Activated T-helper 2 cell treated with anti-CD3 and anti-CD28 coated beads, Interferon-gamma antibody, Interleukin-2, Interleukin-4, amounts not matched to agents 10 μg/mL and 5 μg/mL and 100 μg/mL, durations not matched to agents 14 hours and 24 hours and 36 hours (primary cell): ENCODE measurements at regions not wholly inside any gene's neighbourhood (a gene's known extent, or its start where the extent isn't known, plus 50 kb on each side); places are given as distances from the start of the nearest gene placed in this dataset.

Experiments
- DNase-seq: peaks from one replicate; pipeline ENCODE4 v3.0.0; 2021; ENCODE audit warnings: low spot score
- H3K27ac Mint-ChIP-seq: one replicate; pipeline ENCODE4 v1.8.0; 2021; ENCODE audit warnings: mixed read lengths
- H3K27me3 Mint-ChIP-seq: one replicate; pipeline ENCODE4 v1.8.0; 2021; ENCODE audit warnings: low read depth, mixed read lengths
- H3K36me3 Mint-ChIP-seq: one replicate; pipeline ENCODE4 v1.8.0; 2021; ENCODE audit warnings: low read depth, mixed read lengths
- H3K4me1 Mint-ChIP-seq: one replicate; pipeline ENCODE4 v1.8.0; 2021; ENCODE audit warnings: low read depth, mixed read lengths
- H3K4me3 Mint-ChIP-seq: one replicate; pipeline ENCODE4 v1.8.0; 2021; ENCODE audit warnings: low read depth, mild to moderate bottlenecking, moderate library complexity, mixed read lengths
- H3K9me3 Mint-ChIP-seq: one replicate; pipeline ENCODE4 v1.8.0; 2021; ENCODE audit warnings: mixed read lengths
- intact Hi-C: fragments of 100-400 bp; cut with micrococcal nuclease; formaldehyde crosslinking; loops from one replicate; pipeline ENCODE4 v1.15.1; 2023

- intact Hi-C loops, result no loop called here
- Mint-ChIP-seq H3K27ac (no peak overlapping the region), H3K27me3 (peaks cover 2% of the 10 kb centered on the region), H3K4me1 (no peaks in the 10 kb centered on the region), H3K4me3 (no peak overlapping the region), H3K9me3 (no peaks in the 10 kb centered on the region), H3K36me3 (no peaks in the 10 kb centered on the region)
- DNase-seq, result no peak
Measured at GRCh38 chr18:2395427-2396161, 175.7 kb downstream of the METTL4 start.

DNA sequence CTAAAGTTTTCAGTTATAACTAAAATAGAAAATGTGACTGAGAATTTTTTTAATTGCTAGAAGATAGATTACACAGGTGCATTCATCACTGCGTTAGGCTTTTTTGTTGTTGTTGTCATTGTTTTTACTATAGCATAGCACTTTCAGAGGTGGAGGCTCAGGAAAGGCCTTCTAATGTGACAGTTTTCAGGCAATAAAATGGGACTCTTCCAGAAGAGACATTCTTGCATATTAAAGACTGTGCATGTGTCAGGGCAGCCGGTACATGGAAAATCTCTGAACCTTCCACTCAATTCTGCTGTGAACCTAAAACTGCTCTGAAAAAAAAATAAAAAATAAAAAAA, 175.2 kb downstream of the METTL4 start:
- intact Hi-C loops, result no loop called here
- H3K9me3 Mint-ChIP-seq, result no peaks in the 10 kb centered on the region
- peaks cover 2% of the 10 kb centered on the region for H3K27me3 Mint-ChIP-seq
- no peak overlapping the region for H3K4me3 Mint-ChIP-seq
- no peak overlapping the region for H3K27ac Mint-ChIP-seq
- no peaks in the 10 kb centered on the region for H3K4me1 Mint-ChIP-seq
- H3K36me3 Mint-ChIP-seq, result no peaks in the 10 kb centered on the region
- DNase-seq, result no peak

DNA sequence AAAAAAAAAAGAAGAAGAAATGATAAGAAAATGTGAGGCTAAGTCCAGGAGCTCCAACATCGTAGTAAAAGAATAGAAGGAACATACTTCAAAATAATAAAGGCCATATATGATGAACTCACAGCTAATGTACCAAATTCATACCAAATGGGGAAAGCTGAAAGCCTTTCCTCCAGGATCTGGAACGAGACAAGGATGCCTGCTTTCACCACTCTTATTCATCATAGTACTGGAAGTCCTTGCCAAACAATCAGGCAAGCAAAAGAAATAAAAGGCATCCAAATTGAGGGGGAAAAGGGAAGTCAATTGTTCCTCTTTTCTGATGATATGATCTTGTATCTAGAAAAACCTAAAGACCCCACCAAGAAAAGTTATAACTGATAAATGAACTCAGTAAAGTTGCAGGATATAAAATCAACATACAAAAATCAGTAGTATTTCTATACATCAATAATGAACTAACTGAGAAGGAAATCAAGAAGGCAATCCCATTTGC, 170.6 kb downstream of the METTL4 start:
- H3K36me3 Mint-ChIP-seq, result no peaks in the 10 kb centered on the region
- no peaks in the 10 kb centered on the region for H3K9me3 Mint-ChIP-seq
- peaks cover 2% of the 10 kb centered on the region for H3K27me3 Mint-ChIP-seq
- intact Hi-C loops, result no loop called here
- no peak for DNase-seq
- H3K4me3 Mint-ChIP-seq, result no peak overlapping the region
- no peak overlapping the region for H3K27ac Mint-ChIP-seq
- no peaks in the 10 kb centered on the region for H3K4me1 Mint-ChIP-seq

GRCh38 chr18:2402084-2402483, 169.2 kb downstream of the METTL4 start:
- Mint-ChIP-seq H3K4me1 (no peaks in the 10 kb centered on the region), H3K4me3 (no peak overlapping the region), H3K9me3 (no peaks in the 10 kb centered on the region), H3K27ac (no peak overlapping the region), H3K27me3 (no peaks in the 10 kb centered on the region), H3K36me3 (no peaks in the 10 kb centered on the region)
- DNase-seq, result no peak
- intact Hi-C loops, result no loop called here

GRCh38 chr18:2406544-2406943, 164.8 kb downstream of the METTL4 start:
- Mint-ChIP-seq H3K36me3 (no peaks in the 10 kb centered on the region), H3K4me1 (peaks cover 5% of the 10 kb centered on the region), H3K27me3 (no peaks in the 10 kb centered on the region), H3K27ac (no peak overlapping the region), H3K4me3 (no peak overlapping the region), H3K9me3 (no peaks in the 10 kb centered on the region)
- no peak for DNase-seq
- intact Hi-C loops, result no loop called here

DNA sequence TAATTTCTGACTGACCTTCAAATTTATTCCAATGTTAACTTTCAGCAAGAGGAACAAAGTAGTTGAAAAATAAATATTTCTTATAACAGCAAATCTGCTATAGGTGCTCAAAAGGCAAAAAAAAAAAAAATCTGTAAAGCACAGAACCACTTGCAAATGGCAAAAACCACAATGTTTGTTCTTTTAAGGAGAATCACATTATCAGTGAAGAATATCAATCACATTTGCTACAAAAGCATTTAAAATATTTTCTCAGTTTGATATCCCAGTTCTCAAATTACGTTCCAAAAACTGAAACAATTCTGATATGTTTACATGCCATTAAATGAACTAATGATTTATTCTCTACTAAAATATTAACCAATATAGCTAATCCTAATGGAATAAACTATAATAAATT, 163.3 kb downstream of the METTL4 start:
- H3K4me3 Mint-ChIP-seq, result no peak overlapping the region
- H3K27ac Mint-ChIP-seq, result no peak overlapping the region
- intact Hi-C loops, result no loop called here
- DNase-seq, result no peak
- no peaks in the 10 kb centered on the region for H3K36me3 Mint-ChIP-seq
- H3K4me1 Mint-ChIP-seq, result peaks cover 5% of the 10 kb centered on the region
- no peaks in the 10 kb centered on the region for H3K27me3 Mint-ChIP-seq
- no peaks in the 10 kb centered on the region for H3K9me3 Mint-ChIP-seq

- H3K27ac Mint-ChIP-seq, result no peak overlapping the region
- DNase-seq, result no peak
- H3K27me3 Mint-ChIP-seq, result no peaks in the 10 kb centered on the region
- H3K36me3 Mint-ChIP-seq, result no peaks in the 10 kb centered on the region
- intact Hi-C loops, result no loop called here
- no peak overlapping the region for H3K4me3 Mint-ChIP-seq
- H3K9me3 Mint-ChIP-seq, result no peaks in the 10 kb centered on the region
- H3K4me1 Mint-ChIP-seq, result peaks cover 5% of the 10 kb centered on the region
Measured at GRCh38 chr18:2409906-2410305, 161.4 kb downstream of the METTL4 start.

DNA sequence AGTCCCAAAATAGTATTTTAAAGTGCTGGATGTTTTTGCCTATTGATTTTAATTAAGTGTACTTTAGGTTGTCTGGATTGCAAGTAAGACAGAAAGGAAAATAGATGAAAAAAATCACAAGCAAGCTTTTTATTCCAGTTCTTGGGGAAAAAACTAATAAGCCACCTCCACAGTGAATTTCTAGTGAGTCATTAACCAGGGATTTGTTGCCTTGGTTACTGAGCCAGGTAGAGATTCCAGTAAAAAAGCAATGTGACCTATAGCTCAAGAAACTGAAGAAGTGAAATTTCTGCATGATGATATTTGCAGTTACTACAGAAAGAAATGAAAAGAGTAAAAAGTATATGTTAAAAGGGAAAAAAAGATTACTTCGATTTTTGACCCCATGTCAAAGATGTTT, 160.6 kb downstream of the METTL4 start:
- no peaks in the 10 kb centered on the region for H3K27me3 Mint-ChIP-seq
- no peaks in the 10 kb centered on the region for H3K9me3 Mint-ChIP-seq
- no peak overlapping the region for H3K27ac Mint-ChIP-seq
- no peak for DNase-seq
- H3K36me3 Mint-ChIP-seq, result no peaks in the 10 kb centered on the region
- intact Hi-C loops, result no loop called here
- H3K4me1 Mint-ChIP-seq, result peaks cover 5% of the 10 kb centered on the region
- H3K4me3 Mint-ChIP-seq, result no peak overlapping the region

DNA sequence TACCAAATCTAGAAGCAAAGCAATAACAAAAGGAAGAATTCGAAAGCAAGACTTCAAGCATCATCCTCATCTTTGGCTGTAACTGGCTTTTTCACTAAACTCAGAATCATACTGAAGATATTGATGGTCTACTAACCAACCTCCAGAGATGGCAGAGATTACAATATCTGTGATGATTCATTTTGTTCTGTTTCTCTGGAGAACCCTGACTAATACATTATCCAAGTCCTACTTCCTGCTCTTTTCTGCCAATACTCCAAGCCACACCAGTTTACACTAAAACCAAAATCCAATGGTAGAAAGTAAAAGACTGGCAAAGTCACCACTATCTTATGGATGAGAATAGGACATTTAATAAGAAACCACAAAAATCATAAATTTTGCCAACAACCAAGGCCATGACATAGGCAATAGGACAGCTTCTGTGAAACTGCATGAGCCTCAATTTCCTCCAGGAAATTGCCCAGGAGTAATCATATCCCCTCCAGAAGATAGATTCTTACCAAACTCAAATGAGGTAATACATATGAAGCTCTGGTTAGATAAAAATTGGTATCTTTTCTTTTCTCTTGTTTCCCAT, 159.8 kb downstream of the METTL4 start:
- DNase-seq, result no peak
- intact Hi-C loops, result no loop called here
- Mint-ChIP-seq H3K4me1 (peaks cover 5% of the 10 kb centered on the region), H3K27ac (no peak overlapping the region), H3K27me3 (no peaks in the 10 kb centered on the region), H3K9me3 (no peaks in the 10 kb centered on the region), H3K36me3 (no peaks in the 10 kb centered on the region), H3K4me3 (no peak overlapping the region)

GRCh38 chr18:2412281-2412680, 159.0 kb downstream of the METTL4 start:
- Mint-ChIP-seq H3K27me3 (no peaks in the 10 kb centered on the region), H3K27ac (no peak overlapping the region), H3K4me1 (peaks cover 5% of the 10 kb centered on the region), H3K9me3 (no peaks in the 10 kb centered on the region), H3K4me3 (no peak overlapping the region), H3K36me3 (no peaks in the 10 kb centered on the region)
- no peak for DNase-seq
- intact Hi-C loops, result no loop called here

- intact Hi-C loops, result no loop called here
Measured at GRCh38 chr18:2412996-2413751, 158.1 kb downstream of the METTL4 start.

GRCh38 chr18:2414235-2414634, 157.1 kb downstream of the METTL4 start:
- DNase-seq, result no peak
- intact Hi-C loops, result no loop called here
- Mint-ChIP-seq H3K9me3 (no peaks in the 10 kb centered on the region), H3K27me3 (no peaks in the 10 kb centered on the region), H3K4me3 (no peak overlapping the region), H3K36me3 (no peaks in the 10 kb centered on the region), H3K27ac (no peak overlapping the region), H3K4me1 (peaks cover 5% of the 10 kb centered on the region)

More at GRCh38 chr18:2412996-2413751, 158.1 kb downstream of the METTL4 start:
- Mint-ChIP-seq H3K27me3 (no peaks in the 10 kb centered on the region), H3K36me3 (no peaks in the 10 kb centered on the region), H3K4me1 (peaks cover 5% of the 10 kb centered on the region), H3K9me3 (no peaks in the 10 kb centered on the region), H3K4me3 (no peak overlapping the region), H3K27ac (no peak overlapping the region)
- no peak for DNase-seq

DNA sequence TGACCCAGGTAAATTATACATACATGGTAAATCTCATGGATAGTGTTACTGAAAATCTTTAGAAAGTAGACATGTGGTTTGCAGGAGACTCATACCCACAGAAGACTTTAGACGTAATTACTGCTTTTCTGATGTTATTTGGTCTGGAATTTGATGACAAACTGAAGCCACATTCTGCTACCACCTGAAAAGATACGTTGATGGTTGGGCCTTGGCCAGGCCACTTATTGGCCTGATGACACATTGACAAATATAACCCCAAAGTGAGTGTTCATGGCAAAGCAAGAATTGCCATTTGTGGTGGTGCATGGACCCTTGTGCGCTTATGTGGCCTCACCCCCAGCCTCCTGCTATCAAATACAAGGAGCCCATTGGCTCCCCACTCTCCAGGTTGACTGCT, 155.6 kb downstream of the METTL4 start:
- no peaks in the 10 kb centered on the region for H3K9me3 Mint-ChIP-seq
- intact Hi-C loops, result no loop called here
- H3K27ac Mint-ChIP-seq, result no peak overlapping the region
- no peak overlapping the region for H3K4me3 Mint-ChIP-seq
- no peaks in the 10 kb centered on the region for H3K27me3 Mint-ChIP-seq
- peaks cover 5% of the 10 kb centered on the region for H3K4me1 Mint-ChIP-seq
- H3K36me3 Mint-ChIP-seq, result no peaks in the 10 kb centered on the region
- DNase-seq, result no peak
